Activated naive CD8-positive, alpha-beta T cell (primary cell): ENCODE measurements at regions not wholly inside any gene's neighbourhood (a gene's known extent, or its start where the extent isn't known, plus 50 kb on each side); places are given as distances from the start of the nearest gene placed in this dataset.

Experiments
- H3K27ac Mint-ChIP-seq: one replicate; pipeline ENCODE4 v1.8.0; 2021; ENCODE audit warnings: mixed read lengths
- H3K27me3 Mint-ChIP-seq: one replicate; pipeline ENCODE4 v1.8.0; 2021; ENCODE audit warnings: mixed read lengths
- H3K36me3 Mint-ChIP-seq: one replicate; pipeline ENCODE4 v1.8.0; 2021; ENCODE audit warnings: mixed read lengths
- H3K4me1 Mint-ChIP-seq: one replicate; pipeline ENCODE4 v1.8.0; 2021; ENCODE audit warnings: low read depth, mixed read lengths
- H3K4me3 Mint-ChIP-seq: one replicate; pipeline ENCODE4 v1.8.0; 2021; ENCODE audit warnings: mild to moderate bottlenecking, mixed read lengths
- H3K9me3 Mint-ChIP-seq: one replicate; pipeline ENCODE4 v1.8.0; 2021; ENCODE audit warnings: low read depth, mixed read lengths

DNA sequence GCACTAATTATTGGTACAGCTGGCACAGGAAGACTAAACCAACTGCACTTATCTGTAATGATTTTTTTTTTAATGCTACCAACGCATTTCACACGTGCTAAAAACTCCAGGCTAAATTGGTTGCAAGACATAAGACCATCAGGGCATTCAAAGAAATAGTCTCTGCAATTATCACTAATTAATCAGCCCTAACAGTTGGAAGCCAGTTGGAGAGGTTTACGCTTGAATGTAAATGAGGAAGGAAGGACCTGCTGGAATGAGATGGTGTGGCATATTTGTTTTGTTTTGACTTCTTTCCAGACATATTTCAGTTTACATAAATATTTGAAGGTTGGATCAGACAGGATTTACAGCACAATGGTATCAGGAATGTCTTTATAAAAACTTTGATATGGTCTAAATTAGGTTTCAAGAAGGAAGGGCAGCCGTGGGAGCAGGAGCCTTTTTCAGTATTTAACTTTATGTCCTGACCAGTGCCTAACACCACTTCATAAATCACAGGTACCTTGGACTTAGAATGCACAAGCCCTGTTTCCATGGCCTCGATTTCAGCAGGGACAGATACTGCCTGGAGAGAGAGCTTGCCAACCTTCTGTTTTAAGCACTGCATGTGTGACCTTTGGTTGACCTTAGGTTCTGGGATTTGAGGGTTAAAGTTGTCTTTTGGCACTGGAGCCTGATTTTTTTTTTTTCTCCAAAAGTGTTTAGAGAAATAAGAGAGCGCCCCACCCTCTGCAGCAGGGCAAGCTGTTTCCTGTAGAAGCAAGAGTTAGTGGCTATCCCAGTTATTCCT is 199.8 kb upstream of the MAP3K1 start:
- peak overlapping the region; percentile 28 for H3K4me3 Mint-ChIP-seq
- H3K36me3 Mint-ChIP-seq = peaks cover 15% of the 10 kb centered on the region
- H3K27me3 Mint-ChIP-seq = no peaks in the 10 kb centered on the region
- peaks cover 13% of the 10 kb centered on the region for H3K9me3 Mint-ChIP-seq
- H3K27ac Mint-ChIP-seq = no peak overlapping the region
- peaks cover 64% of the 10 kb centered on the region for H3K4me1 Mint-ChIP-seq

DNA sequence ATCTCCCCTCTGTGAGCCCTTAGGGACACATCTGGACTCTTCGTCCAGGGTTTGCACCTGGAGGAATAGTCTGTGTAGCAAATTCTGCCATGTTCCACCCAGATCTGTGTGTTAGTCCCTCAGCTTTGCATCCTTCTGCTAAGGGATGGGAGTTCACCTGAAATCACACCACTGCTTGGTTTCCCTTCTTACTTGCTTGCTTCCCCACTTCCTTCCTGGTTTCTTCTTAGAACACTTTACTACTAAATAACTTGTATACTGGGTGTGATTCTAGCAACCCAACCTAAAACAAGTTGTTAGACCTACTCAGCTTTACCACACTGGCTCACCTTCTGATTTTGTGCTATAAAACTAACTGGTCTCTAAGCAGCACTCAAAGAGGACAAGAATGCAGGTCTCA is 202.6 kb upstream of the MAP3K1 start:
- peak overlapping the region; percentile 78 for H3K27ac Mint-ChIP-seq
- peak overlapping the region; percentile 49 for H3K4me3 Mint-ChIP-seq
- no peaks in the 10 kb centered on the region for H3K27me3 Mint-ChIP-seq
- H3K9me3 Mint-ChIP-seq = peaks cover 9% of the 10 kb centered on the region
- peaks cover 73% of the 10 kb centered on the region for H3K4me1 Mint-ChIP-seq
- H3K36me3 Mint-ChIP-seq = peaks cover 11% of the 10 kb centered on the region

- Mint-ChIP-seq H3K36me3 (peaks cover 11% of the 10 kb centered on the region), H3K4me3 (peak overlapping the region; percentile 49), H3K9me3 (peaks cover 9% of the 10 kb centered on the region), H3K27ac (peak overlapping the region; percentile 78), H3K4me1 (peaks cover 75% of the 10 kb centered on the region), H3K27me3 (no peaks in the 10 kb centered on the region)
Observed at GRCh38 chr5:56612353-56612752, 203.0 kb upstream of the MAP3K1 start.

DNA sequence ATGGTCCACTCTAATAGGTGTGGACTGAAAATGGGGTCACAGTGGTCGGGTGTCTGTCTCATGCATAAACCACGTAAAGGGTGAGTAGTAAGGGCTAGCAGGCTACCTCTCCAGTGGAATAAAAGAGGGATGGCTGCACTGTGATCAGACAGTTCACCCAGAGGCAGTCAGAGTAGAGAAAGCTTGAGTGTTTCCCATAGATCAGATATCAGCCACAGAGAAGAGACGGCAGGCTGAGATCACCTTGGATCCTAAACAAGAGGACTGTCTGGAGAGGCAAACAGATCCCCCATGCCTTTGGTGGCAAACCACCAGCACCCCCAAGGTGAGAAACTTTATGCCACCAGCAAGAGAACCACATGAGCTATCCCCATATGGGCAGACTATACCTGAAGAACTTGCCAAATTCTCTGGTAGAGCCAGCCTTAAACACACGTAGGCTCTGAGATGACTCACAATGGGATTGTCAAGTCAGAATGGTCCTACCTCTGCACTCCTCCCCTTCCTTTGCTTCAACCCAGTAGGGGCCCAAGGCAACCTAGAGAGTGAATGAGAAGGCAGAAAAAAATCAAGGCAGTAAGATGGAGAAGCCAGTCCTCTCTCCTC is 205.2 kb upstream of the MAP3K1 start:
- peaks cover 9% of the 10 kb centered on the region for H3K9me3 Mint-ChIP-seq
- peak overlapping the region; percentile 35 for H3K4me3 Mint-ChIP-seq
- H3K36me3 Mint-ChIP-seq = peaks cover 11% of the 10 kb centered on the region
- H3K4me1 Mint-ChIP-seq = peaks cover 71% of the 10 kb centered on the region
- H3K27me3 Mint-ChIP-seq = no peaks in the 10 kb centered on the region
- peak overlapping the region; percentile 64 for H3K27ac Mint-ChIP-seq

DNA sequence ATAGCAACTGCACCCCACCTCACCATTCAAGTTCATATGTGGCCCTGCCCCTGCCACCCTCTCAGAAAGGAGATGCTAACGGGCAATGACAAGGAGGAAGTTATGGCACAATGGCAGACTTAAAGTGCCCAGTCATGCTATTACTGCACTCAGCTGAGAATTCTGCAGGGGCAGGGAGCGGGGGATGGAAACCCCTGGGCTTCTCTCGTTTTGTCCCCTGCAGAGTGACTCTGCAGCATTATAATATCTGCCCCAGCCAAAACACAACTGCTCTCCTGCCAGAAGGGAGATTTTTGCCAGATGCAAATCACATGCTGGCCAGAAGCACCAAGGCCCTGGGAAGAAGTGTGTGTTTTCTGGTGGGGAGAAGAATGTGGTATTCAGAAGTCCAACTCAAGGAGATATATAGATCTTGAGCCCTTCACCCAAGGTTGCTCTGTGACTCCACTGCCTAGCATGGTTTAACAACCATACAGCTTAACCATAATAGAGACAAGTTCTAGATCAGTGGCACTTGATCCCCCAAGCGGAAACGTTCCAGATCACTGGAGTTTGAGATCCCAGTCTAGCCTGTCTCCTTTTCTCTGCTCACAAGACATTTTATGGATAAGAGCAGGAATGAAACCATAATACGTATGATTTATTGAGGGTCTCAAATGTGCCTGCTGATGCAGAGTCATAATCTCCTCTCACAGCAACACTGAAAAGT is 207.0 kb upstream of the MAP3K1 start:
- peaks cover 13% of the 10 kb centered on the region for H3K36me3 Mint-ChIP-seq
- peaks cover 53% of the 10 kb centered on the region for H3K4me1 Mint-ChIP-seq
- H3K9me3 Mint-ChIP-seq = peaks cover 9% of the 10 kb centered on the region
- no peak overlapping the region for H3K4me3 Mint-ChIP-seq
- H3K27ac Mint-ChIP-seq = no peak overlapping the region
- no peaks in the 10 kb centered on the region for H3K27me3 Mint-ChIP-seq

DNA sequence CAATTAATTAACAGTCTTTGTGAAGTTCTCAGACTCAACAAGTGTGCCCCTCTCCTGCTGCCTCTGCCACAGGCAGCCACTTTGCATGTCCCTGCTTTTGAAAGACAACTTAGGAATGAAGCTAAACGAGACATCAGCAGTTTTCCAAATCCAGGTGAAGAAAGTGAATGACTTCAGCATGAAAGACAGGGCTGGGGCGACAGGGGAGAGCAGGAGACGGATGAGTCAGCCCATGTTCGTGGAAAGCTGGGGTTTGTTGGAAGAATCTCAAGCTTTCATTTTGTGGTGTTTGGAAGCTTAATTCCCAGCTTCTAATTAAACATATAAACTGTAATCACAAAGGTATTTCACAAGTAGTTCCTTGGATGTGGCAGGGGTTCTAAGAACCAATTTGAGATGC is 207.8 kb upstream of the MAP3K1 start:
- Mint-ChIP-seq H3K4me1 (peaks cover 51% of the 10 kb centered on the region), H3K27ac (no peak overlapping the region), H3K36me3 (peaks cover 17% of the 10 kb centered on the region), H3K4me3 (no peak overlapping the region), H3K27me3 (no peaks in the 10 kb centered on the region), H3K9me3 (peaks cover 12% of the 10 kb centered on the region)

- Mint-ChIP-seq H3K27me3 (no peaks in the 10 kb centered on the region), H3K4me3 (no peak overlapping the region), H3K27ac (no peak overlapping the region), H3K36me3 (peaks cover 17% of the 10 kb centered on the region), H3K9me3 (peaks cover 12% of the 10 kb centered on the region), H3K4me1 (peaks cover 47% of the 10 kb centered on the region)
Observed at GRCh38 chr5:56607074-56607473, 208.3 kb upstream of the MAP3K1 start.

- Mint-ChIP-seq H3K4me1 (peaks cover 42% of the 10 kb centered on the region), H3K27me3 (no peaks in the 10 kb centered on the region), H3K36me3 (peaks cover 14% of the 10 kb centered on the region), H3K9me3 (peaks cover 6% of the 10 kb centered on the region), H3K4me3 (no peak overlapping the region), H3K27ac (no peak overlapping the region)
Observed at GRCh38 chr5:56606192-56606591, 209.2 kb upstream of the MAP3K1 start.

GRCh38 chr5:56605231-56605630 is 210.1 kb upstream of the MAP3K1 start:
- H3K36me3 Mint-ChIP-seq = peaks cover 7% of the 10 kb centered on the region
- H3K9me3 Mint-ChIP-seq = peaks cover 3% of the 10 kb centered on the region
- no peak overlapping the region for H3K27ac Mint-ChIP-seq
- H3K4me3 Mint-ChIP-seq = no peak overlapping the region
- no peaks in the 10 kb centered on the region for H3K27me3 Mint-ChIP-seq
- peaks cover 33% of the 10 kb centered on the region for H3K4me1 Mint-ChIP-seq

GRCh38 chr5:56601641-56602071 is 213.7 kb upstream of the MAP3K1 start:
- Mint-ChIP-seq H3K9me3 (peaks cover 3% of the 10 kb centered on the region), H3K27me3 (no peaks in the 10 kb centered on the region), H3K36me3 (peaks cover 7% of the 10 kb centered on the region), H3K4me1 (peaks cover 24% of the 10 kb centered on the region), H3K4me3 (no peak overlapping the region), H3K27ac (no peak overlapping the region)

- Mint-ChIP-seq H3K36me3 (peaks cover 4% of the 10 kb centered on the region), H3K9me3 (peaks cover 3% of the 10 kb centered on the region), H3K27me3 (no peaks in the 10 kb centered on the region), H3K4me1 (peaks cover 18% of the 10 kb centered on the region), H3K4me3 (no peak overlapping the region), H3K27ac (no peak overlapping the region)
Observed at GRCh38 chr5:56598941-56599340, 216.4 kb upstream of the MAP3K1 start.

- no peak overlapping the region for H3K27ac Mint-ChIP-seq
- H3K4me1 Mint-ChIP-seq = peaks cover 8% of the 10 kb centered on the region
- H3K4me3 Mint-ChIP-seq = no peak overlapping the region
- H3K9me3 Mint-ChIP-seq = no peaks in the 10 kb centered on the region
- H3K36me3 Mint-ChIP-seq = no peaks in the 10 kb centered on the region
- no peaks in the 10 kb centered on the region for H3K27me3 Mint-ChIP-seq
Observed at GRCh38 chr5:56596155-56596554, 219.2 kb upstream of the MAP3K1 start.

- no peak overlapping the region for H3K27ac Mint-ChIP-seq
- H3K9me3 Mint-ChIP-seq = no peaks in the 10 kb centered on the region
- no peaks in the 10 kb centered on the region for H3K27me3 Mint-ChIP-seq
- H3K4me1 Mint-ChIP-seq = peaks cover 8% of the 10 kb centered on the region
- H3K36me3 Mint-ChIP-seq = no peaks in the 10 kb centered on the region
- no peak overlapping the region for H3K4me3 Mint-ChIP-seq
Observed at GRCh38 chr5:56595566-56595965, 219.8 kb upstream of the MAP3K1 start.

- H3K9me3 Mint-ChIP-seq = no peaks in the 10 kb centered on the region
- H3K36me3 Mint-ChIP-seq = no peaks in the 10 kb centered on the region
- peaks cover 11% of the 10 kb centered on the region for H3K4me1 Mint-ChIP-seq
- H3K27ac Mint-ChIP-seq = no peak overlapping the region
- no peak overlapping the region for H3K4me3 Mint-ChIP-seq
- no peaks in the 10 kb centered on the region for H3K27me3 Mint-ChIP-seq
Observed at GRCh38 chr5:56594792-56595191, 220.6 kb upstream of the MAP3K1 start.

DNA sequence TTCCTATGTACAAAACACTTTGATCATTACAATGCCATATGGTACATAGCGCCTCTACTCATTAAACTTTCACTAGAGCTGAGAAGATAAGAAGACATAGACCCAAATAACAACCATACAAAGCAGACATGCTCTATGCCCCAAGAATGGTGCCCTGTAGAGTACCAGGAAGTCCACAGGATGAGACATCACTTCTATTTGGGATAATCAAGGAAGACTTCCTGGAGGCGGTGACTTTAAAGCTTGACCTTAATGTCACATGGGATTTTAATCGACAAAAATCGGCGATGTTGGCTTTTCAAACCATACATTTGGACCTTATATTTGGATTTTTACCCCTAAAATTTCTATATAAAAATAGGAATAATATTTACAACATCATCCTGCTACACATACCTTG is 224.3 kb upstream of the MAP3K1 start:
- Mint-ChIP-seq H3K27me3 (no peaks in the 10 kb centered on the region), H3K9me3 (no peaks in the 10 kb centered on the region), H3K4me1 (peaks cover 37% of the 10 kb centered on the region), H3K27ac (no peak overlapping the region), H3K36me3 (peaks cover 3% of the 10 kb centered on the region), H3K4me3 (no peak overlapping the region)
